ENCODE measurements at regions not wholly inside any gene's neighbourhood (a gene's known extent, or its start where the extent isn't known, plus 50 kb on each side); places are given as distances from the start of the nearest gene placed in this dataset.

DNA sequence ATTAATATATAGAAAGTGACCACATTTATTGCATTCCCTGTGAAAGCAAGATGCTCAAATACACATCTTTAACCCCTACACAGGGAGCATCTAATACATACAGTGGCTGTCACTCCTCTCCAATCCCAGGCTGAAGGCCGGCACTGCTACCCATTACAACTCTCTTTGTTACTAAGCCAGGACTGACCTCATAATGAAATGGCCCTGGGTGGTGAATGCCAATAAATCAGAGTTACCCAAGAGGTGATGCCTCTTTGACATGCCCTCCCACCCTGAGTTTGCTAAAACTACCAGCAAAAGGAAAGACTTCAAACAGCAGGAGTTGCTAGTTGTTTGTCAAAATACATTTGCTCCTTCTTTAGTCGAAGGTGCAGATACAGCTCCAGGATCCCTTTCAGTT is 214.2 kb downstream of the FOXA2 start:
- H3K27me3 Mint-ChIP-seq: no peaks in the 10 kb centered on the region
- no peak overlapping the region for H3K27ac Mint-ChIP-seq
- H3K4me3 Mint-ChIP-seq: no peak overlapping the region
- H3K4me1 Mint-ChIP-seq (ENCODE audit: low read depth): peaks cover 37% of the 10 kb centered on the region
- H3K36me3 Mint-ChIP-seq (ENCODE audit: low read depth): no peaks in the 10 kb centered on the region
- peaks cover 10% of the 10 kb centered on the region for H3K9me3 Mint-ChIP-seq

DNA sequence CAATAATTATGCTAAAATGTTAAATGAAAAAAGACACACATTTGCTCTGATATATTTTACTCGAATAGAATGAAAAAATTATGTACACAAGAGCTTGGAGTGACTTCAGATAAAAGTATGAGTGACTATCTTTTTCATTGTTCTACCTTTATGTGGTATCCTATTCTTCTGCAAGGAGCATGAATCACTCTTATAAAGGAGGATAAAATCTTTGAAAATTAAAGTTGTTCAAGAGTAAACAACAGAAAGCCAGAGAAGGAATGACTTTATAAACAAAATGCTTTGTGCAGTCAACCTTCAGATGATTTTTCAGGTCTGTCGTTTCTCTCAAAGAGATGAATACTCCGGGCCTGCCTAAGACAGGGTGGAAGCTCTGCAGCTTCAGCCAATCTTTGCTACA is 215.3 kb downstream of the FOXA2 start:
- H3K9me3 Mint-ChIP-seq: peaks cover 11% of the 10 kb centered on the region

DNA sequence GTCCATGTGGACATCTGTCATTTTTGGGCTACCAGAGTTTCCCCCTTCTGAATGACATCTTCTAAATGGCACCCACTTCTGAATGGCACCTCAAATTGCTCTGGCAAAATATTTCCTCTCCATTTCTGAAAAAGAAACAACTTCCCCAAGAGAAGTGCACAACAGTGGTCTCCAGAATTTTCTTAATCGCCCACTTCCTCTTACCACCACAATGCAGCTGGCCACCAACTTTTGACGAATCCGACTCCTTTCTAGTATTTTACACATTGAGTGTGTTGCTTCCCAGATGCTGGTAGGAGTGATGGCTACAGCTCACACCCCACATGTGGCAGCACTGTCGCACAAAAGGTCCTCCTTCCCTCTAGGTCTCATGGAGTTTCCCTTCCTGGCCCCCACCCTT is 216.1 kb downstream of the FOXA2 start:
- H3K9me3 Mint-ChIP-seq: peaks cover 11% of the 10 kb centered on the region
- H3K4me3 Mint-ChIP-seq: no peak overlapping the region
- H3K4me1 Mint-ChIP-seq (ENCODE audit: low read depth): peaks cover 33% of the 10 kb centered on the region
- no peak overlapping the region for H3K27ac Mint-ChIP-seq
- H3K36me3 Mint-ChIP-seq (ENCODE audit: low read depth): no peaks in the 10 kb centered on the region
- no peaks in the 10 kb centered on the region for H3K27me3 Mint-ChIP-seq

More for the DNA sequence above, 215.3 kb downstream of the FOXA2 start:
- H3K27me3 Mint-ChIP-seq: no peaks in the 10 kb centered on the region
- peaks cover 37% of the 10 kb centered on the region for H3K4me1 Mint-ChIP-seq (ENCODE audit: low read depth)
- H3K4me3 Mint-ChIP-seq: no peak overlapping the region
- no peak overlapping the region for H3K27ac Mint-ChIP-seq
- no peaks in the 10 kb centered on the region for H3K36me3 Mint-ChIP-seq (ENCODE audit: low read depth)

DNA sequence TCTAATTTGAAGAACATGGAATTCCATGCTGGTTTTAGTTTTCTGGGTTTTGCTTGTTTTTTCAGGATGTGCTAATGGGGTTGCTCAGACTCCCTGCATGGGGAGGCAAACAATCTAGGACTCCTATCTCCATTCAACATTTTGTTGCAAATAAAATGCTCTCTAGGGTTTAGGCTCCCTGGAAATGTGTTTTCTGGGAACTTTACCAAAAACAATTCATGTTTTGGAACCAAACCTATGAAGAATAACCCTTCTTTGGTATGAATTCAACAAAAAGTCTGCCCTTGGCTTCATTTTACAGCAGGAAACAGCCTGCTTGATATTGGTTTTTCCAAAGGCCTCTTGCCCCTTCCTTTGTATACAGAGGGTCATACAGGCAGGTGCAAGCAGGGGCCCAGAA is 217.7 kb downstream of the FOXA2 start:
- Mint-ChIP-seq H3K9me3 (peaks cover 11% of the 10 kb centered on the region), H3K4me1 (ENCODE audit: low read depth) (peaks cover 25% of the 10 kb centered on the region), H3K27me3 (no peaks in the 10 kb centered on the region), H3K4me3 (no peak overlapping the region), H3K36me3 (ENCODE audit: low read depth) (no peaks in the 10 kb centered on the region), H3K27ac (no peak overlapping the region)

DNA sequence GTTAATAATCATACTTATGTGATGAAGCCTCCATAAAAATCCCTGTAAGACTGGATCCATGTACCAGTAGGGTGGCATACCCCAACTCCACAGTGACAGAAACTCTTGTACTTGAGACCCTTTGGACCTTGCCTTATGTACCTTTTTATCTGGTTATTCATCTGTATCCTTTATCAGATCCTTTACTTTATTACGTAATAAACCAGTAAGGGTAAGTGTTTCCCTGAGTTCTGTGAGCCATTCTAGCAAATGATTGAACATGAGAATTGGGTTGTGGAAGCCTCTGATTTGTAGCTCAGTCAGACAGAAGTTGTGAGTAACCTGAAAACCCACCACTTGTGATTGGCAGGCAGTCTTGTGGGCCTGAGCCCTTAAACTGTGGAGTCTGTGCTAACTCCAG is 229.7 kb downstream of the FOXA2 start:
- no peaks in the 10 kb centered on the region for H3K36me3 Mint-ChIP-seq (ENCODE audit: low read depth)
- no peaks in the 10 kb centered on the region for H3K9me3 Mint-ChIP-seq
- no peak overlapping the region for H3K4me3 Mint-ChIP-seq
- no peak overlapping the region for H3K27ac Mint-ChIP-seq
- H3K27me3 Mint-ChIP-seq: no peaks in the 10 kb centered on the region
- H3K4me1 Mint-ChIP-seq (ENCODE audit: low read depth): no peaks in the 10 kb centered on the region

DNA sequence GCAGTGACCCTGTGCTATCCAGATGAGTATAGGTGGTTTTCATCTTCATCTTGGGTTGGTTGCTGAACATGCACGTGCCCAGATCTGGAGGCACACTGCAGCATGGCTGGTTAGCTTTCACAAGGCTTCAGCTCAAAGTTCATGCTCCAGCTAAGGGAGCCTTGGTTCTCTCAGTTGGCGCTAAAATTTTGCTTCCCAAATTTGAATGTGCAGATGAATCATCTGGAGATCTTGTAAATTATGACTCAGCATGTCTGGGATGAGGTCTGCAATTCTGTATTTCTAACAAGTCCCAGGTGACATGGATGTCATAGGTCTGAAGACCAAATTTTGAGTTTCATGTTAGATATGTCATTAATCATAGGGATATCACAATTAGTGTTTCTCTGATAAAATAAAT is 230.8 kb downstream of the FOXA2 start:
- Mint-ChIP-seq H3K27ac (no peak overlapping the region), H3K36me3 (ENCODE audit: low read depth) (no peaks in the 10 kb centered on the region), H3K4me3 (no peak overlapping the region), H3K27me3 (no peaks in the 10 kb centered on the region), H3K9me3 (no peaks in the 10 kb centered on the region), H3K4me1 (ENCODE audit: low read depth) (no peaks in the 10 kb centered on the region)

DNA sequence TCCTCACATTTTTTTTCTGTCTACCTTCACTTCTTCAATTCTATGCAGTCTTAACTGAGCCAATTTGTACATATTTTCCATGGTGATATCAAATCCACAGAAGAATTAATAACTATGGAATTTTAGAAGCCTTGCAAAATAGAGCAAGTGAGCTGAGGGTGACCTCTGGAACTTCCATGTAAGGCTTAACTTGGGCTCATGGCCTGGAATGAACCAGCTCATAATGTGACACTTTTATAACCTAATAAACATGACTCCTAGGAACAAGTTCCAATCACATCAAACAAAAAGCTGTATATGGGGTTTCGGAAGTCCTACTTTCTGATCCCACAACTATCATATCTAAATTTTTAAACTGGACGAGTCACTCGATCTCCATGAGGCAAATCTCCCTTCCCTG is 232.4 kb downstream of the FOXA2 start:
- Mint-ChIP-seq H3K4me3 (no peak overlapping the region), H3K4me1 (ENCODE audit: low read depth) (no peaks in the 10 kb centered on the region), H3K27ac (no peak overlapping the region), H3K36me3 (ENCODE audit: low read depth) (no peaks in the 10 kb centered on the region), H3K27me3 (no peaks in the 10 kb centered on the region), H3K9me3 (no peaks in the 10 kb centered on the region)

DNA sequence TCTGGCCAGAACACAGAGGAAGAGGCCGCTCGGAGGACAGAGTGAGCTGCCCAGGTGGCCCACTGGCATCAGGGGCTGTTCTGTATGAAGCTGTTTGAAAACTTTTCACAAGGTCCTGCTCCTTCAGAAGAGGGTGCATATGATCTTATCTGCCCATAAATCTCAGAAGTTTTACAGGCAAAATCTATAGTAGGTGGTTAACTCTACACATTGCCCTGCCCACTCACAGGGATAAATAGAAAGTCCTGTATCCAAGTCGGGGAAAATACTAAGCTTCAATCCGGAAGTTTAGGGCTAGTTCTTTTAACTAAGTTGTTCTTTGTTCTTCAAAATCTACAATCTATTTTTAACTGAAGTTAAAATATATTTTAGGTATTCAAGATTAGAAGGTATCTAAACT is 233.7 kb downstream of the FOXA2 start:
- Mint-ChIP-seq H3K4me3 (no peak overlapping the region), H3K36me3 (ENCODE audit: low read depth) (no peaks in the 10 kb centered on the region)

DNA sequence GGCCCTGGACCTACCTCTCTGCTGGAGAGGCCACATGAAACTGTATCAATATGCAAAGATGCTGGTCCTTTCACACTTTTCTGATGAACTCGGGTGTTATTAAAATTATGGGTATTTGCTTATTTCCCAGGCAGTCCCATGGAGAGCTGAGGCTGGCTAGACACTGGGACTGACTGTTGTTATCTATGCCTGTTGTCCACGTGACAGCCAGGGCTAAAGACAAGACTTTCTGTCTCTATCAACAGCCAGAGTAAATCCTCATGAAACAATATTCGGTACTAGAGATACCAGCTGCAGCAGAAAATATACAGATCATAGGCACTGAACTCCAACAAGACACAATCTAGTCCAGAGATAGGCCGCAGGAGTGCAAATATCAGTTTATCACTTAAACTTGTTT is 236.4 kb downstream of the FOXA2 start:
- H3K27me3 Mint-ChIP-seq: no peaks in the 10 kb centered on the region
- peaks cover 6% of the 10 kb centered on the region for H3K4me1 Mint-ChIP-seq (ENCODE audit: low read depth)
- H3K27ac Mint-ChIP-seq: no peak overlapping the region
- H3K36me3 Mint-ChIP-seq (ENCODE audit: low read depth): no peaks in the 10 kb centered on the region
- H3K9me3 Mint-ChIP-seq: no peaks in the 10 kb centered on the region
- no peak overlapping the region for H3K4me3 Mint-ChIP-seq

More for the DNA sequence above, 233.7 kb downstream of the FOXA2 start:
- no peaks in the 10 kb centered on the region for H3K27me3 Mint-ChIP-seq
- no peak overlapping the region for H3K27ac Mint-ChIP-seq
- peaks cover 6% of the 10 kb centered on the region for H3K4me1 Mint-ChIP-seq (ENCODE audit: low read depth)
- H3K9me3 Mint-ChIP-seq: no peaks in the 10 kb centered on the region

DNA sequence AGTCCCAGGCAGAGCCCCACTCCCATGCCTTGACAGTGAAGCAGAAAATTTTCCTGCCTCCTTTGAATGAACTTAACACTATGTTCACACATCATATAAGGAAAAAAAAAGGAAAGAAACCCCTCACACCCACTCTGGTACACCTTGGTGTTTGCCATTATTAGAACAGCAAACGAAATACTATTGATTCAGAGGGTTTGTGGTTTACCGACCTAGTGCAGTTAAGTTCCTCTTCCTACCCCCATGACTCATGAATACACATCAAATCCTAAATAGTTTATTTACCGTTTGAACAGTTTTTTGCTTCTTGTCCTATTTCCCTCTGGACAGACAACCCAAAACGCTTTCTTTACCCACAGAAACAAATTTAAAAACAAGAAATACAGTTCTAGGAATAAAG is 237.7 kb downstream of the FOXA2 start:
- Mint-ChIP-seq H3K27me3 (no peaks in the 10 kb centered on the region), H3K4me3 (no peak overlapping the region), H3K36me3 (ENCODE audit: low read depth) (no peaks in the 10 kb centered on the region), H3K9me3 (no peaks in the 10 kb centered on the region), H3K27ac (no peak overlapping the region), H3K4me1 (ENCODE audit: low read depth) (peaks cover 6% of the 10 kb centered on the region)

DNA sequence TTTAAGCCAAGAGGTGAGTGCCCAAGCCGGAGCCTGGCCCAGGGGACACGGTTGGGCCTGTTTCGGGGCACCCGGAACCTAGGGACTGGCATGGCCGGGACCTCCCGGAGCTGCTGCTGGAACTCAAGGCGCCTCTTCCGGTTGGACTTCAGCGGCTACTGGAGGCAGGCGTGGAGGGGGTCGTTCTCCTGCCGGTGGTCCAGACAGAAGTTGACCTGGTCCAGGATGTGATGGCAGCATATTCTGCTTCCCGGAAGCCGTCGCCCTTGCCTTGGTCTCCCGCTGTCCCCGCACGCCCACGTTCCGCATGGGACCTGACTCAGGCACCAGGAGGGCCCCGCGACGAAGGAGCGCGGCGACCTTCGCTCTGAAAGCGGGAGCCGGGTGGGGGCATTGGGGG is 240.8 kb downstream of the FOXA2 start:
- Mint-ChIP-seq H3K4me1 (ENCODE audit: low read depth) (peaks cover 6% of the 10 kb centered on the region), H3K4me3 (no peak overlapping the region), H3K27ac (no peak overlapping the region), H3K9me3 (no peaks in the 10 kb centered on the region), H3K36me3 (ENCODE audit: low read depth) (no peaks in the 10 kb centered on the region), H3K27me3 (peaks cover 7% of the 10 kb centered on the region)

DNA sequence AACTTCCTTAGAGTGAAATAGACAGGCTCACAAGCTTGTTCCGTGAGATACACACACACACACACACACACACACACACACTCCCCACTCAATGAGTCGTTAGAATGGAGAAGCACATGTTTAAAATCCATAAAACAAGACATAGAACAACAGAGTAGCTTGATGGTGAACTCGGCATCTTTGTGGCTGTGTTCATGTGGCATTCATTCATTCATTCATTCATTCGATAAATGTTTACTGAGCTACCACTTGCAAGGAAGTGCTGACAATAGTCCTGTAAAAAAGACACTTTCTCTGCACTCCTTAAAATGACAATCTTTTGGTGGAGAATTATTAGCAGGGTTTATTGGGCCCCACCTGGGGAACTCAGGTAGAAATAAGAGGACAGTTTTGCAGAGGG is 242.0 kb downstream of the FOXA2 start:
- Mint-ChIP-seq H3K4me3 (no peak overlapping the region), H3K4me1 (ENCODE audit: low read depth) (peaks cover 6% of the 10 kb centered on the region), H3K9me3 (no peaks in the 10 kb centered on the region), H3K36me3 (ENCODE audit: low read depth) (no peaks in the 10 kb centered on the region), H3K27ac (no peak overlapping the region), H3K27me3 (peaks cover 13% of the 10 kb centered on the region)

DNA sequence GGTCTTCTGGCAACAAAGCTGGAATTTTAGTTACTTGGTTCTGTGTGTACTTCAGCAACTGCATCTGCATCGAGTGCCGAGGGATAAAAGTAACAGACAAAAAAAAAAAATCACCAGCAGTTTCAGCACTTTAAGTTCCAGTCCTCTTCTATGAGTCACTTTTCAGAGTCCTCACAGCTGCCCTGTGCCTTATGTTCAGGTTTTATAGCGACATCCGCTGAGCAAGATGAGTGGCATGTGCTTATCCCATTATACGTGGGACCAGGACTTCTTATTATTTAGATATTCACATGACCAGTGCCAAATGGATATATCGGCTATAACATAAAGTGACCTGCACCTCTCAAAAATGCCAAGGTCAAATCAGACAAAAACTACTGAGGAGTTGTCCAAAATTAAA is 242.9 kb downstream of the FOXA2 start:
- peaks cover 1% of the 10 kb centered on the region for H3K4me1 Mint-ChIP-seq (ENCODE audit: low read depth)
- H3K4me3 Mint-ChIP-seq: no peak overlapping the region
- H3K36me3 Mint-ChIP-seq (ENCODE audit: low read depth): no peaks in the 10 kb centered on the region
- no peak overlapping the region for H3K27ac Mint-ChIP-seq
- peaks cover 16% of the 10 kb centered on the region for H3K27me3 Mint-ChIP-seq
- no peaks in the 10 kb centered on the region for H3K9me3 Mint-ChIP-seq

DNA sequence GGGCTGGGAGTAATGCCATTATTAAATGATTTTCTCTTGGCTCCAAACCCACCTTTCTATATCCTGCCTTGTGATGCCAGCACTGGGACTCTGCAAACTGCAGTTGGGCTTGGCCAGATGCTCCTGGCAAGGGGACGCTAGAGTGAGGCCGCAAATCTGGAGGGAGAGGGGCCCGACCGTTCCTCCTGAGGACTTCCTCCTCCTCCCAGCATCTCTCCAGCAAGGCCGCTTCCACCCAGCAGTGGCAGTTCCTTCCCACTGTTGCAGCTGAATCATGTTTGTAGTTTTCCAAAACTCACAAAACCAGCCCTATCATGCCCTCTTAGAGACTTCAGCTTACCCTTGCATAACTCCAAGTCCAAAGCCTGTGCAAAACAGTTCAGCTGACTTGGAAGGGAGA is 244.4 kb downstream of the FOXA2 start:
- Mint-ChIP-seq H3K9me3 (no peaks in the 10 kb centered on the region), H3K27me3 (peaks cover 16% of the 10 kb centered on the region), H3K4me1 (ENCODE audit: low read depth) (no peaks in the 10 kb centered on the region), H3K27ac (no peak overlapping the region), H3K4me3 (no peak overlapping the region), H3K36me3 (ENCODE audit: low read depth) (no peaks in the 10 kb centered on the region)

DNA sequence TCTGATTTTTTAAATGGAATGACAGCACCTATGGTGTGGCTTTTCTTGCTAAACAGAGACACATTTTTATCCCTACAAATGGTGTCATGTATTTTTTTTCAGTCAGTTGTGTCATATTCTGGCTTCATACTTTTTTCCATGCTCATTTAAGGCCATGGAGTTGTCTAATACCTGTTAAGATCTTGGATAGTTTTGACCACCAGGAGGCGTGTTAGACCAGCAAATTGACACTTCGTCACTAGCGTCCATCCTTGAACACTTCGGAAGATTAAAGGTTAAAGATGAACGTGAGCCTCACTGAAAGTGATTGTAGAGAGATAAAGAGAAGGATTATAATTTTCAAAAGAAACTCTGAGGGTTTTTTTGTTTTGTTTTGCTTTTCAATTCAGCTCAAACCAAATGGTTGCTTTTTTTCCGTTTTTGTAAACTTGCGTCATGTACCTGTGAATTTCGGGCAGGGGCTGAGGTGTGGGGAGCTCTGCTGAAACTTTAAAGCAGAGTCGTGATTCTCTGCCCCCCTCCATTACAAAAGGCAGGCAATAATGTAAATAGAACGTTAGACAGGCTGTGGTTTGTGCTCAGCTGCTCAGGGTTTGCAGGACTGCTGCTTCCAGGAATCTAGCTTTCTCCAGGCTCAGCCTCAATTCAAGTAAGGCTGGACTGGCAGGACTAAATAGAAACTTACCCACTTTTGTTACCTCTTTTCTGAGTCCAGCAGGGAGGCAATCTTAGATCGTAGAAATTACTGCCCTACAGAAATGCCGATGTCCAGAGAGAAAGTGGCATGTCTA is 245.1 kb downstream of the FOXA2 start:
- Mint-ChIP-seq H3K4me3 (no peak overlapping the region), H3K27me3 (peaks cover 16% of the 10 kb centered on the region), H3K27ac (no peak overlapping the region), H3K4me1 (ENCODE audit: low read depth) (no peaks in the 10 kb centered on the region), H3K36me3 (ENCODE audit: low read depth) (no peaks in the 10 kb centered on the region), H3K9me3 (no peaks in the 10 kb centered on the region)

DNA sequence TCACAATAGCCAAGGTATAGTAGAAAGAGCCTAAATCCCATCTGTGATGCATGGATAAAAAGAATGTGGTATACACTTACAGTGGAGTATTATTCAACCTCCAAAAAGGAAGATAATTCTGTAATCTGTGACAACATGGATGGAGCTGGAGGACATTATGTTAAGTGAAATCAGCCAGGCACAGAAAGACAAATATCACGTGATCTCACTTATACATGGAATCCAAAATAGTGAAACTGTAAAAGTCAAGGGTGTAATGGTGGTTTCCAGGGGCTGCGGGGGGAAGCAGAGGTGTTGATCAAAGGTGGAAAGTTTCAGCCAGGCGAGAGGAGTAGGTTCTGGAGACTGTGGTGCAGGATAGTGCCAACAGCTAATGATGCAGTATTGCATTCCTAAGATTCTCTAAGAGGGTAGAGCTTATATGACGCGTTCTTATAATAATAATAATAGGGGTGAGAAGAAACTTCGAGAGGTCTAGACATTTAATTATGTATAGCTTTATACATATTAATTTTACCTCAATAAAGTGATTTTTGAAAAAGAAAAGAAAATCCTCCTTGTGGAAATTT is 246.1 kb downstream of the FOXA2 start:
- H3K9me3 Mint-ChIP-seq: no peaks in the 10 kb centered on the region
- H3K27me3 Mint-ChIP-seq: peaks cover 16% of the 10 kb centered on the region
- H3K27ac Mint-ChIP-seq: no peak overlapping the region
- no peaks in the 10 kb centered on the region for H3K4me1 Mint-ChIP-seq (ENCODE audit: low read depth)
- no peaks in the 10 kb centered on the region for H3K36me3 Mint-ChIP-seq (ENCODE audit: low read depth)
- no peak overlapping the region for H3K4me3 Mint-ChIP-seq

Data from stimulated activated naive CD8-positive, alpha-beta T cell treated with anti-CD3 and anti-CD28 coated beads, Interleukin-15, Interleukin-2, amounts not matched to agents 100 ng/mL and 50 ng/mL, for 24 hours (primary cell).